GM21529 (cell line): ENCODE measurements at regions not wholly inside any gene's neighbourhood (a gene's known extent, or its start where the extent isn't known, plus 50 kb on each side); places are given as distances from the start of the nearest gene placed in this dataset.

ENCODE experiments used
- ATAC-seq: cut with Tn5 transposase; IDR thresholded peaks from one replicate; pipeline ENCODE4 v1.9.1; 2021; ENCODE audit not compliant: unreplicated experiment

- ATAC-seq = peak; percentile 70
These were observed 50.7 kb upstream of the TNFRSF21 start for GRCh38 chr6:47360388-47360787.

GRCh38 chr6:47362857-47363461 lies 53.3 kb upstream of the TNFRSF21 start:
- no peak for ATAC-seq

GRCh38 chr6:47363736-47364135 lies 54.0 kb upstream of the TNFRSF21 start:
- ATAC-seq = no peak

GRCh38 chr6:47366335-47366890 lies 56.7 kb upstream of the TNFRSF21 start:
- ATAC-seq = no peak

- ATAC-seq = no peak
These were observed 61.6 kb upstream of the TNFRSF21 start for GRCh38 chr6:47371139-47371869.

- ATAC-seq = no peak
These were observed 62.2 kb upstream of the TNFRSF21 start for GRCh38 chr6:47371870-47372255.

- ATAC-seq = no peak
These were observed 62.6 kb upstream of the TNFRSF21 start for GRCh38 chr6:47372318-47372717.

- ATAC-seq = no peak
These were observed 65.7 kb upstream of the TNFRSF21 start for GRCh38 chr6:47375426-47375825.

GRCh38 chr6:47376930-47377329 lies 67.2 kb upstream of the TNFRSF21 start:
- no peak for ATAC-seq

- no peak for ATAC-seq
These were observed 68.3 kb upstream of the TNFRSF21 start for GRCh38 chr6:47377971-47378370.

- no peak for ATAC-seq
These were observed 69.6 kb upstream of the TNFRSF21 start for GRCh38 chr6:47379328-47379727.

GRCh38 chr6:47380251-47380650 lies 70.5 kb upstream of the TNFRSF21 start:
- no peak for ATAC-seq

GRCh38 chr6:47381036-47381435 lies 71.3 kb upstream of the TNFRSF21 start:
- ATAC-seq = no peak

GRCh38 chr6:47383360-47383759 lies 73.7 kb upstream of the TNFRSF21 start:
- no peak for ATAC-seq

GRCh38 chr6:47391675-47392074 lies 82.0 kb upstream of the TNFRSF21 start:
- ATAC-seq = no peak

- no peak for ATAC-seq
These were observed 82.5 kb upstream of the TNFRSF21 start for GRCh38 chr6:47392251-47392650.

- ATAC-seq = no peak
These were observed 81.1 kb upstream of the CD2AP start for GRCh38 chr6:47396401-47397069.

GRCh38 chr6:47400581-47400980 lies 77.0 kb upstream of the CD2AP start:
- no peak for ATAC-seq

- no peak for ATAC-seq
These were observed 75.5 kb upstream of the CD2AP start for GRCh38 chr6:47402081-47402480.

GRCh38 chr6:47403056-47403455 lies 74.5 kb upstream of the CD2AP start:
- no peak for ATAC-seq

GRCh38 chr6:47403801-47404200 lies 73.8 kb upstream of the CD2AP start:
- no peak for ATAC-seq

- no peak for ATAC-seq
These were observed 73.2 kb upstream of the CD2AP start for GRCh38 chr6:47404435-47404834.
